ENCODE measurements at regions not wholly inside any gene's neighbourhood (a gene's known extent, or its start where the extent isn't known, plus 50 kb on each side); places are given as distances from the start of the nearest gene placed in this dataset.

- no peak for TF ChIP-seq MAX (CRISPR knock-in tag; IDR thresholded peaks at IDR 0.05)
- no peak for TF ChIP-seq SMAD4 (CRISPR knock-in tag; IDR thresholded peaks at IDR 0.05)
- TF ChIP-seq ATF3 (CRISPR knock-in tag; conservative IDR thresholded peaks at IDR 0.05): no peak
- TF ChIP-seq FOXP1 (CRISPR knock-in tag; IDR thresholded peaks at IDR 0.05; ENCODE audit: borderline replicate concordance): no peak
- no peak for TF ChIP-seq CTCF (IDR thresholded peaks at IDR 0.05)
- no peak for TF ChIP-seq JUN (CRISPR knock-in tag; IDR thresholded peaks at IDR 0.05)
- no peak for TF ChIP-seq NFE2L1 (CRISPR knock-in tag; IDR thresholded peaks at IDR 0.05)
Observed at GRCh38 chr17:62140376-62140775, 75.3 kb upstream of the MED13 start.

Data from WTC11 (cell line).